ENCODE measurements at regions not wholly inside any gene's neighbourhood (a gene's known extent, or its start where the extent isn't known, plus 50 kb on each side); places are given as distances from the start of the nearest gene placed in this dataset.
"Not testable (repeated sequence)": the region's sequence is repeated elsewhere in the genome, so short reads cannot be mapped to it uniquely, and the experiment has no call there.

DNA sequence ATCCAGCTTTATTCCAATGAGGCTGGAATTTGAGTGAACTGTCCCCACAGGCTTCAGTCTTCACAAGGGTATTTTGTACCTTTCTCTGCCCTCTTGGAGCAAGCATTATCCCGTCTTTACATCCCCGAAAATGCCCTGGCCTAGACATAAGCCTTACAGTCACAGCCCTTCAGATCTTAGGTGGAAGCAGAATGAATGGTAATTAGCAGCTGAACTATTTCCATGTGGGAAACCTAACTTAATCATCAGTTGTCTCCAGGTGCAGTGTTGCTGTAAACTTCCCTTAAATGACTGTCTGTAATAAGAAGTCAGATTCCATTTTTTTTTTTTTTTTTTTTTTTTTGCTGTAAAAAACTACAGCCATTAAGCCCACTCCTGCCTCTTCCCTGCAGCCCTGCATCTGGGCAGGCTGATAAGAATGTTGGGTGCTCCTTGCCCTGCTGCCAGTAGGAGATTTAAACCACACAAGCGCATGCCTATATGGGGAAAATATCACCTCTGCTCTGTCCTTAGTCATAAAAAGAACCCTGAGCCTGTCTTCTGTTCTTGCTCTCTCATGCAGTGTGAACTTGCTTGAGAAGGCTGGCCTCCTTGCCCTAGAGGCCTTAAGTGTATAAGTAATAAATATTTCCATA lies 426.8 kb upstream of the SLITRK5 start:
- no peak for TF ChIP-seq EZH2phosphoT487 (IDR thresholded peaks at IDR 0.05; ENCODE audit: borderline replicate concordance, low read depth, low read length)
- TF ChIP-seq, protein P1, sequence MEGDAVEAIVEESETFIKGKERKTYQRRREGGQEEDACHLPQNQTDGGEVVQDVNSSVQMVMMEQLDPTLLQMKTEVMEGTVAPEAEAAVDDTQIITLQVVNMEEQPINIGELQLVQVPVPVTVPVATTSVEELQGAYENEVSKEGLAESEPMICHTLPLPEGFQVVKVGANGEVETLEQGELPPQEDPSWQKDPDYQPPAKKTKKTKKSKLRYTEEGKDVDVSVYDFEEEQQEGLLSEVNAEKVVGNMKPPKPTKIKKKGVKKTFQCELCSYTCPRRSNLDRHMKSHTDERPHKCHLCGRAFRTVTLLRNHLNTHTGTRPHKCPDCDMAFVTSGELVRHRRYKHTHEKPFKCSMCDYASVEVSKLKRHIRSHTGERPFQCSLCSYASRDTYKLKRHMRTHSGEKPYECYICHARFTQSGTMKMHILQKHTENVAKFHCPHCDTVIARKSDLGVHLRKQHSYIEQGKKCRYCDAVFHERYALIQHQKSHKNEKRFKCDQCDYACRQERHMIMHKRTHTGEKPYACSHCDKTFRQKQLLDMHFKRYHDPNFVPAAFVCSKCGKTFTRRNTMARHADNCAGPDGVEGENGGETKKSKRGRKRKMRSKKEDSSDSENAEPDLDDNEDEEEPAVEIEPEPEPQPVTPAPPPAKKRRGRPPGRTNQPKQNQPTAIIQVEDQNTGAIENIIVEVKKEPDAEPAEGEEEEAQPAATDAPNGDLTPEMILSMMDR (conservative IDR thresholded peaks at IDR 0.05; ENCODE audit: low read length): no peak
- Histone ChIP-seq H4K20me1 (ENCODE audit: insufficient read depth, low read length) (no peaks in the 10 kb centered on the region), H3K27ac (ENCODE audit: low read depth, low read length, poor library complexity, severe bottlenecking) (no peak overlapping the region), H3K4me3 (ENCODE audit: low read depth, low read length, poor library complexity, severe bottlenecking) (no peak overlapping the region), H3K36me3 (ENCODE audit: insufficient read depth, low read length) (no peaks in the 10 kb centered on the region), H2AFZ (ENCODE audit: low read length) (no peak overlapping the region), H3K79me2 (ENCODE audit: insufficient read depth, low read depth, low read length) (no peaks in the 10 kb centered on the region), H3K9me2 (ENCODE audit: insufficient read depth, low read length) (no peaks in the 10 kb centered on the region), H3K4me2 (ENCODE audit: low read length) (no peak overlapping the region), H3K4me1 (ENCODE audit: insufficient read depth, low read length, poor library complexity, severe bottlenecking) (no peaks in the 10 kb centered on the region), H3K9me3 (ENCODE audit: low read length) (no peaks in the 10 kb centered on the region)
- BruUV-seq (replicated peaks): no TSS peak
- no peak for DNase-seq (ENCODE audit: low spot score)
- intact Hi-C loops (cut with micrococcal nuclease; ENCODE audit: unreplicated experiment): no loop called here
- ChIA-PET CTCF (ENCODE audit: unreplicated experiment) (no interaction called here), POLR2A (no interaction called here)

DNA sequence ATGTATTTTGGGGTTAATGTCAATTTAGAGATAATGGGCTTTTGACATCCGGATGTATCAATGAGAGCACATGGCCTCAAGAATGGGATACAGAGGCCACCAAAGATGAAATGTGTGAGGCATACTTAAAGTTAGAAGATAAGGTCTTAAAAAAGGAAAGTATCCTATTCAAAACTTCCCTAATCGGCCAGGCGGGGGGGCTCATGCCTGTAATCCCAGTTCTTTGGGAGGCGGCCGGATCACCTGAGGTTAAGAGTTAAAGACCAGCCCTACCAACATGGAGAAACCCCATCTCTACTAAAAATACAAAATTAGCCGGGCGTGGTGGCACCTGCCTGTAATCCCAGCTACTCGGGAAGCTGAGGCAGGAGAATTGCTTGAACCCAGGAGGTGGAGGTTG lies 421.3 kb upstream of the SLITRK5 start:
- H4K20me1 ChIP-seq (ENCODE audit: insufficient read depth, low read length); H2AFZ ChIP-seq (ENCODE audit: low read length); DNase-seq (ENCODE audit: low spot score); H3K9me3 ChIP-seq (ENCODE audit: low read length); H3K79me2 ChIP-seq (ENCODE audit: insufficient read depth, low read depth, low read length); H3K36me3 ChIP-seq (ENCODE audit: insufficient read depth, low read length); CTCF ChIA-PET (ENCODE audit: unreplicated experiment); BruUV-seq (replicated peaks); H3K27ac ChIP-seq (ENCODE audit: low read depth, low read length, poor library complexity, severe bottlenecking); H3K4me1 ChIP-seq (ENCODE audit: insufficient read depth, low read length, poor library complexity, severe bottlenecking); H3K4me2 ChIP-seq (ENCODE audit: low read length); H3K4me3 ChIP-seq (ENCODE audit: low read depth, low read length, poor library complexity, severe bottlenecking); H3K9me2 ChIP-seq (ENCODE audit: insufficient read depth, low read length): not testable (repeated sequence)
- POLR2A ChIA-PET: interaction anchor here (0.7 to 1.3 kb wide), 5 partner anchors 9 to 1307 kb away, joined by 3 to 6 read pairs (median 3); no protein-coding TSS in a partner anchor
- intact Hi-C loops (cut with micrococcal nuclease; ENCODE audit: unreplicated experiment): loop anchor here (10.0 kb wide), 1 partner anchor 525 kb away; no protein-coding TSS in a partner anchor

DNA sequence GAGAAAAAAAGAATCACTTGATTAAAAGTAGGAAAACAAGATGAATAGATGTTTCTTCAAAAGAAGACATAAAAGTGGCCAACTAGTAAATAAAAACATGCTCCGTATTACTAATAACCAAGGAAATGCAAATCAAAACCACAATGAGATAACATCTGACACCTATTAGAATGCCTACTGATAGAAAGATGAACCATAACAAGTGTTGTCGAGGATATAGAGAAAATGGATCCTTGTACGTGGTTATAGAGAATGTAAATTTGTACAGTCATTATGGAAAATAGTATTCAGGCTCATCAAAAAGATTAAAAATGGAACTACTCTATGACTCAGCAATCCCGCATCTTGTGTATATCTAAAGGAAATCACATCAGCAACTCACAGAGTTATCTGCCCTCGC lies 415.8 kb upstream of the SLITRK5 start:
- Histone ChIP-seq H4K20me1 (ENCODE audit: insufficient read depth, low read length) (no peaks in the 10 kb centered on the region), H3K27ac (ENCODE audit: low read depth, low read length, poor library complexity, severe bottlenecking) (no peak overlapping the region), H3K9me3 (ENCODE audit: low read length) (0 out of 2 replicates have a peak, but pooled peaks cover 4% of the 10 kb centered on the region), H3K4me2 (ENCODE audit: low read length) (no peak overlapping the region), H2AFZ (ENCODE audit: low read length) (no peak overlapping the region), H3K4me3 (ENCODE audit: low read depth, low read length, poor library complexity, severe bottlenecking) (no peak overlapping the region), H3K79me2 (ENCODE audit: insufficient read depth, low read depth, low read length) (no peaks in the 10 kb centered on the region), H3K9me2 (ENCODE audit: insufficient read depth, low read length) (no peaks in the 10 kb centered on the region), H3K4me1 (ENCODE audit: insufficient read depth, low read length, poor library complexity, severe bottlenecking) (no peaks in the 10 kb centered on the region), H3K36me3 (ENCODE audit: insufficient read depth, low read length) (no peaks in the 10 kb centered on the region)
- CTCF ChIA-PET (ENCODE audit: unreplicated experiment): no interaction called here
- intact Hi-C loops (cut with micrococcal nuclease; ENCODE audit: unreplicated experiment): loop anchor here (10.0 kb wide), 1 partner anchor 519 kb away; no protein-coding TSS in a partner anchor
- no peak for DNase-seq (ENCODE audit: low spot score)
- POLR2A ChIA-PET: no interaction called here
- no peak for TF ChIP-seq EZH2phosphoT487 (IDR thresholded peaks at IDR 0.05; ENCODE audit: borderline replicate concordance, low read depth, low read length)
- TF ChIP-seq, protein P1 (conservative IDR thresholded peaks at IDR 0.05; ENCODE audit: low read length): no peak
- BruUV-seq (replicated peaks): no TSS peak
